Heart left ventricle (tissue), 16 donors: ENCODE measurements at regions not wholly inside any gene's neighbourhood (a gene's known extent, or its start where the extent isn't known, plus 50 kb on each side); places are given as distances from the start of the nearest gene placed in this dataset.

ENCODE experiments used
- ATAC-seq, 4 donors: fragments of 200-7000 bp; cut with Tn5 transposase; one replicate each; pipeline ENCODE4 v1.9.1; 2020 to 2022; ENCODE audit warnings: moderate library complexity in 4 of 4, mild to moderate bottlenecking in 3 of 4, moderate number of reproducible peaks in 1 of 4
- DNase-seq, 5 donors: peaks; one replicate each; pipeline ENCODE4 v3.0.0-alpha.2; 2020
- H3K27ac ChIP-seq, 12 donors: fragments of 200-600 bp; sonication (generic) in 4 of 12; one replicate each; pipeline versions ENCODE4 v1.5.0 to v1.8.0; 2016 to 2022; ENCODE audit warnings: mild to moderate bottlenecking in 2 of 12
- H3K27me3 ChIP-seq, 9 donors: fragments of 200-600 bp; sonication (generic) in 2 of 9; one replicate each; pipeline versions ENCODE4 v1.5.1 to v1.8.0; 2016 to 2022; ENCODE audit warnings: mild to moderate bottlenecking in 3 of 9
- H3K36me3 ChIP-seq, 9 donors: fragments of 200-600 bp; sonication (generic) in 2 of 9; one replicate each; pipeline versions ENCODE4 v1.5.0 to v1.8.0; 2018 to 2022; ENCODE audit warnings: mild to moderate bottlenecking in 2 of 9
- H3K4me1 ChIP-seq, 12 donors: fragments of 200-600 bp; sonication (generic) in 4 of 12; one replicate each; pipeline versions ENCODE4 v1.5.0 to v1.8.0; 2016 to 2022; ENCODE audit warnings: mild to moderate bottlenecking in 3 of 12
- H3K4me3 ChIP-seq, 12 donors: fragments of 200-600 bp; sonication (generic) in 4 of 12; one replicate each; pipeline versions ENCODE4 v1.5.0 to v1.8.0; 2017 to 2022; ENCODE audit warnings: mild to moderate bottlenecking in 9 of 12, moderate library complexity in 4 of 12
- H3K9me3 ChIP-seq, 12 donors: fragments of 200-600 bp; sonication (generic) in 4 of 12; one replicate each; pipeline versions ENCODE4 v1.5.0 to v1.8.0; 2016 to 2022; ENCODE audit warnings: mild to moderate bottlenecking in 1 of 12
- POLR2A ChIP-seq, 2 donors: fragments of 450-650 bp; IDR thresholded peaks; one replicate each; pipeline ENCODE4 v1.6.1; 2017; ENCODE audit warnings: antibody characterized with exemption in 2 of 2, mild to moderate bottlenecking in 2 of 2, moderate library complexity in 2 of 2
- WGBS, 4 donors: extraction: QIAGEN DNeasy Blood & Tissue Kit in 2 of 4; methylation state at CpG; one replicate each; pipeline versions ENCODE4 v1.1.5 to v1.1.7; 2013 to 2018; 5-methylcytosine and 5-hydroxymethylcytosine counted together
- intact Hi-C, 10 donors: fragments of 100-400 bp; cut with DNase I; formaldehyde crosslinking; loops; one replicate each; pipeline versions ENCODE4 v1.11.1 to v1.14.2; 2022
- TF ChIP-seq, protein P1 (sequence below), 12 donors: fragments of 200-600 bp; sonication (generic) in 4 of 12; IDR thresholded peaks; one replicate each; pipeline versions ENCODE4 v1.5.0 to v1.8.0; 2018 to 2022; ENCODE audit warnings: antibody characterized with exemption in 12 of 12, mild to moderate bottlenecking in 5 of 12
- donor health status: ischemic (EF 13 %, LVEDD 7.1; RV severe dilation, severe dysfunction).
- donor health status: healthy with polysubstance abuse.
- donor health status: DM: no; HTN: yes; CAD: no.
- donor health status: DM: no; HTN: no; CAD: no.
- donor health status: ischemic (EF 25% LVEDD 6.9; RV normal size, moderate dysfunction).
- donor health status: ischemic (EF 25% LVEDD 5.7; RV mildly dilated, moderate dysfunction).
- donor health status: healthy.
- donor health status: DM: yes; HTN: yes; CAD: no.
- donor health status: ischemic (EF 35%, LVEDD 5.7; RV mildly dilated, moderate dysfunction).
- donor health status: nonischemic (EF 11% LVEDD 7.7; RV severe dilation, severe dysfunction).
- donor health status: DM: yes; HTN: yes; CAD: no.
- donor health status: PGD.
- donor health status: ischemic (EF 29% LVEDD 5.4; RV normal size, mild dysfunction).
- donor health status: nonischemic (EF 23%, LVEDD 6.1; RV moderate dilation, normal function).

DNA sequence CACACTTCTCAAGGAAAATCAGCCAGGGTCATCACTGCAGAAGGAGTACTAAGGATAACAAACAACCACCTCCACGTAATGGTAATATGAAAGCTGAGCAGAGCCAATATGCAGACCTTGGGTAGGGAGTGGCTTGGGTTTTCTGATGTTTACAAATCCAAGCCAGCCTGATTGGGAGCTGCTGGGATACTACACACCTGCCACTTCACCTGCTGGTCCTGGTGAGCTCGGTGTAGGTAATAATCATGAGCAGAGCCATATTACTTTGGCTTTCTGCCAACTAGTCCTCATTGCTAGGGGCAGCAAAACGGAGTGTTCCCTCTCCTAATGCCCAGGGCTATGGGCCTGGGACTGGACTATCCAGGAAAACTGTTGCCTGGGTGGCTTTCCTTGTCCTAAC, 433.5 kb upstream of the PPP2R3A start:
- 52 to 70% (median 60%) methylated on average over 3 of the region's 3 CpGs for WGBS, 4 donors
- Histone ChIP-seq H3K36me3 (no peaks in the 10 kb centered on the region), H3K4me3 (no peak overlapping the region), H3K4me1 (no peaks in the 10 kb centered on the region), H3K9me3 (peaks cover 0 to 13% (median 0%) of the 10 kb centered on the region in 12 donors), H3K27ac (no peak overlapping the region), H3K27me3 (no peaks in the 10 kb centered on the region)
- intact Hi-C loops = no loop called here
- ATAC-seq (no peak), DNase-seq (no peak)
- no peak for TF ChIP-seq POLR2A (IDR thresholded peaks at IDR 0.05)
- TF ChIP-seq, protein P1, sequence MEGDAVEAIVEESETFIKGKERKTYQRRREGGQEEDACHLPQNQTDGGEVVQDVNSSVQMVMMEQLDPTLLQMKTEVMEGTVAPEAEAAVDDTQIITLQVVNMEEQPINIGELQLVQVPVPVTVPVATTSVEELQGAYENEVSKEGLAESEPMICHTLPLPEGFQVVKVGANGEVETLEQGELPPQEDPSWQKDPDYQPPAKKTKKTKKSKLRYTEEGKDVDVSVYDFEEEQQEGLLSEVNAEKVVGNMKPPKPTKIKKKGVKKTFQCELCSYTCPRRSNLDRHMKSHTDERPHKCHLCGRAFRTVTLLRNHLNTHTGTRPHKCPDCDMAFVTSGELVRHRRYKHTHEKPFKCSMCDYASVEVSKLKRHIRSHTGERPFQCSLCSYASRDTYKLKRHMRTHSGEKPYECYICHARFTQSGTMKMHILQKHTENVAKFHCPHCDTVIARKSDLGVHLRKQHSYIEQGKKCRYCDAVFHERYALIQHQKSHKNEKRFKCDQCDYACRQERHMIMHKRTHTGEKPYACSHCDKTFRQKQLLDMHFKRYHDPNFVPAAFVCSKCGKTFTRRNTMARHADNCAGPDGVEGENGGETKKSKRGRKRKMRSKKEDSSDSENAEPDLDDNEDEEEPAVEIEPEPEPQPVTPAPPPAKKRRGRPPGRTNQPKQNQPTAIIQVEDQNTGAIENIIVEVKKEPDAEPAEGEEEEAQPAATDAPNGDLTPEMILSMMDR (IDR thresholded peaks at IDR 0.05) = no peak

DNA sequence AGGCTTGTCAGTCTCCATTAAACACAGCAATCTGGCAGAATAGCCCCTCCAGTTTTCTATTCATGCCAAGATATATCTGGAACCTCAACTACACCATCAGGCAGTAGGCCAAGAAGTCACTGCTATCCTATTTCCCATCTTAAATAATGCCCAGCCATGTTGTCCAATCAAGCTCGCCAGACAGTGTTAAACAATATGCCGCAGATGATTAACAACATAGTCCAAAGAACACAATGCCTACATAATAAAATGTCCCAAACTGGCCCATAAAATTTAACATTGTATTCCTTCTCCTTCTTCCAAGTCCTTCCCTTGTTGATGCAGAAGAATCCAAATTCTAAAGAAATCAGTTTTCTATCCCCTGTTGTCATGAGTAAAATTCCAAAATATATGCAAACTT, 427.4 kb upstream of the PPP2R3A start:
- intact Hi-C loops = no loop called here
- Histone ChIP-seq H3K27me3 (no peaks in the 10 kb centered on the region), H3K4me3 (no peak overlapping the region), H3K27ac (no peak overlapping the region), H3K4me1 (no peaks in the 10 kb centered on the region), H3K36me3 (no peaks in the 10 kb centered on the region), H3K9me3 (peaks cover 0 to 13% (median 0%) of the 10 kb centered on the region in 12 donors)
- no peak for TF ChIP-seq POLR2A (IDR thresholded peaks at IDR 0.05)
- TF ChIP-seq, protein P1 (IDR thresholded peaks at IDR 0.05) = no peak
- DNase-seq (no peak), ATAC-seq (no peak)
- 62 to 92% (median 87%) methylated on average over 2 of the region's 2 CpGs for WGBS, 4 donors

DNA sequence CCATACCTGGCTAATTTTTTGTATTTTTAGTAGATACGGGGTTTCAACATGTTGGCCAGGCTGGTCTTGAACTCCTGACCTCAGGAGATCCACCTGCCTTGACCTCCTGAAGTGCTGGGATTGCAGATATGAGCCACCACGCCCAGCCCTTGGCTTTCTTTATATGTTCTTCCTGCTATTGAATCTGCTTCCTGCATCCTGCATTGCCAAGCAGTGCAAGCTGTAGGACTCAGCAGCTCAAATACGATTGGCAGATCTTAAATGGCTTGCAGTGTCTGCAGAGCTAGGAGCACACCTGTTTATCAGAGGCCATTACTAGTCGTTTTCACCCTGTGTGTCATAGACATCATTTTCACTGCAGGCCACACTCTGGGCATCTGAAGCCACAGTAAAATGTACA, 426.2 kb upstream of the PPP2R3A start:
- no peaks in the 10 kb centered on the region for H3K27me3 ChIP-seq
- no peaks in the 10 kb centered on the region for H3K36me3 ChIP-seq
- ATAC-seq (no peak), DNase-seq (no peak)
- TF ChIP-seq POLR2A (IDR thresholded peaks at IDR 0.05) = no peak
- TF ChIP-seq, protein P1 (IDR thresholded peaks at IDR 0.05) = no peak
- no peaks in the 10 kb centered on the region for H3K4me1 ChIP-seq
- intact Hi-C loops = no loop called here
- no peak overlapping the region for H3K4me3 ChIP-seq
- H3K27ac ChIP-seq = no peak overlapping the region
- WGBS, 4 donors = 48 to 51% (median 50%) methylated on average over 4 of the region's 4 CpGs
- H3K9me3 ChIP-seq = peaks cover 0 to 13% (median 0%) of the 10 kb centered on the region in 12 donors

DNA sequence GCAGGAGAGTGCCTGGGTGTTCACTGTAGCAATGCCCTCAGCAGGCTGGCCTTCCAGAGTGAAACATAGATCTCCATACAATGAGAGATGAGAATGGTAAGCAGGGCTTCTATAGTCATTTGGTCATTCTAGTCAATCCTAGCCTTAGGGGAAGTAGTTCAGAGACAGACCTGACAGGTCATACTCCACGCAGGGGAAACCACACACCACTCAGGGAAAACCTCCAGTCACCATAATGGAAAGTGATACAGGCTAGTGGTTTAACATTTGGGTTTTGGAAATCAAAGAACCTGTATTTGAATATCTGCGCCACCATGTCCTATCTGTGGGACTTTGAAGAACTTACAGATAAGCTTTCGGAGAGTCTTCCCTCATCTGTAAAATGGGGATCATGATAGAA, 425.7 kb upstream of the PPP2R3A start:
- H3K4me1 ChIP-seq = no peaks in the 10 kb centered on the region
- H3K27ac ChIP-seq = no peak overlapping the region
- H3K9me3 ChIP-seq = peaks cover 0 to 13% (median 0%) of the 10 kb centered on the region in 12 donors
- no peak for ATAC-seq
- intact Hi-C loops = no loop called here
- no peaks in the 10 kb centered on the region for H3K36me3 ChIP-seq
- no peak for TF ChIP-seq POLR2A (IDR thresholded peaks at IDR 0.05)
- TF ChIP-seq, protein P1 (IDR thresholded peaks at IDR 0.05) = no peak
- H3K27me3 ChIP-seq = no peaks in the 10 kb centered on the region
- no peak for DNase-seq
- no peak overlapping the region for H3K4me3 ChIP-seq
- 84 to 92% (median 90%) methylated on average over 3 of the region's 3 CpGs for WGBS, 4 donors
